ENCODE measurements at regions not wholly inside any gene's neighbourhood (a gene's known extent, or its start where the extent isn't known, plus 50 kb on each side); places are given as distances from the start of the nearest gene placed in this dataset.

DNA sequence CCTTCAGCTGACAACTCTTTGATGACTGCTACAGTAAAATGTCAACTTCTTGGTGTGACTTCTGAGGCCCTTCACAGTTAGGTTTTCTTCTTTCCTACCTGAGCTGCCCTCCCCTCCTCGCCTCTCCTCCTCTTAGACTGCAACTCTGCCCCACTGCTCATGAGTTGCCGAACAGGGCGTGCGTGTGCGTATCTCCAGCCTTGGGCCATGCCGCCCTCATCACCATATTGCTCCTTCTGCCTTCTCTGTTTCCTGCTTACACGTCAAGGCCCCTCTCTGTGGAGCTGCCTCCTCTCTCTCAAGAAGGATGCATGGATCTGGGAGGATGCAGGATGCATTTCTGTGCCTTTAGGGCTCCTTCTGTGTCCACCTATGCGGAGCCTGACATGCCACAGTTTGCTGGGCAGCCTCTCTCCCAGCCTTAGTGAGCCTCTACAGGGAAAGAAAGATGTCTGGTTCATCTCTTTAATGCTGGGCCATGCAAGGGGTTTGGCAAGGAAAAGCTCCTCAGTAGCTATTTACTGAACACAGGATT lies 205.9 kb downstream of the RPLP1 start:
- Histone ChIP-seq H3K27me3 (peaks cover 0 to 51% (median 32%) of the 10 kb centered on the region in 7 donors), H3K4me1 (peaks cover 0 to 7% (median 0%) of the 10 kb centered on the region in 9 donors), H3K9me3 (no peaks in the 10 kb centered on the region), H3K27ac (no peak overlapping the region), H3K4me3 (no peak overlapping the region), H3K36me3 (no peaks in the 10 kb centered on the region)
- TF ChIP-seq, protein P1, sequence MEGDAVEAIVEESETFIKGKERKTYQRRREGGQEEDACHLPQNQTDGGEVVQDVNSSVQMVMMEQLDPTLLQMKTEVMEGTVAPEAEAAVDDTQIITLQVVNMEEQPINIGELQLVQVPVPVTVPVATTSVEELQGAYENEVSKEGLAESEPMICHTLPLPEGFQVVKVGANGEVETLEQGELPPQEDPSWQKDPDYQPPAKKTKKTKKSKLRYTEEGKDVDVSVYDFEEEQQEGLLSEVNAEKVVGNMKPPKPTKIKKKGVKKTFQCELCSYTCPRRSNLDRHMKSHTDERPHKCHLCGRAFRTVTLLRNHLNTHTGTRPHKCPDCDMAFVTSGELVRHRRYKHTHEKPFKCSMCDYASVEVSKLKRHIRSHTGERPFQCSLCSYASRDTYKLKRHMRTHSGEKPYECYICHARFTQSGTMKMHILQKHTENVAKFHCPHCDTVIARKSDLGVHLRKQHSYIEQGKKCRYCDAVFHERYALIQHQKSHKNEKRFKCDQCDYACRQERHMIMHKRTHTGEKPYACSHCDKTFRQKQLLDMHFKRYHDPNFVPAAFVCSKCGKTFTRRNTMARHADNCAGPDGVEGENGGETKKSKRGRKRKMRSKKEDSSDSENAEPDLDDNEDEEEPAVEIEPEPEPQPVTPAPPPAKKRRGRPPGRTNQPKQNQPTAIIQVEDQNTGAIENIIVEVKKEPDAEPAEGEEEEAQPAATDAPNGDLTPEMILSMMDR (IDR thresholded peaks at IDR 0.05), result no peak
- intact Hi-C loops (cut with DNase I), result loop anchor here in 2 of 10 donors (1.0 to 10.0 kb wide), 2 partner anchors 31 to 184 kb away; no protein-coding TSS in a partner anchor
- no peak for DNase-seq
- no peak for ATAC-seq
- 90% methylated on average over 8 of the region's 8 CpGs for WGBS, 2 donors

DNA sequence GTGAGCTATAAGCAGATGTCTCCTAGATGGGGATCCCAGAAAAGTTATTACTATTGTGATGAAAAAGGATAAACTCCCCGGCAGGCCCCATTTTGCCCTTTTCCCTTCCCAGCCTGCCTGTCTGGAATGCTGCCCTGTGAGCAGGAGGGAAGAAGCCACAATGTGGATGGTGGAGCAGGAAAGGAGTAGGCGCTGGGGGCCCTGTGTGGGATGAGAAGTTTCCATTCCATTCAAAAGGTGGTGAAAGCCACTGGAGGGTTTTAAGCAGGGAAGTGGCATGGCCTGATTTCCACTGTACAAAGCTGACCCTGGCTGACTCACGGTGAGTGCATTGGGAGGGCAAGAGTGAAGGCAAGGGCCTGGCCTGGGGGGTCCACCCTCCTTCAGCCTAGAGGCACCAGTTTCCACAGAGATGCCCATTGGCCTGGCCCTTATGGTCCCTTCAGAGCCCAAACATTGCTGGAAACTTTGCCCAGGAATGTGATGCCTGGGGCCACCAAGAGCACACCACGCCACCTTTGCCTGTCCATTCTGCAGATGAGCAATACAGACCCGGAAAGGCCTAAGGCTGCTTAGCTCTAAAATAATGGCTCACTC lies 206.9 kb downstream of the RPLP1 start:
- DNase-seq (no peak), ATAC-seq (no peak)
- Histone ChIP-seq H3K9me3 (no peaks in the 10 kb centered on the region), H3K4me1 (peaks cover 0 to 7% (median 0%) of the 10 kb centered on the region in 9 donors), H3K36me3 (no peaks in the 10 kb centered on the region), H3K27ac (no peak overlapping the region), H3K4me3 (no peak overlapping the region), H3K27me3 (peaks cover 0 to 53% (median 40%) of the 10 kb centered on the region in 7 donors)
- intact Hi-C loops (cut with DNase I), result loop anchor here in 1 of 10 donors (10.0 kb wide), 1 partner anchor 185 kb away; no protein-coding TSS in a partner anchor
- TF ChIP-seq, protein P1 (IDR thresholded peaks at IDR 0.05), result no peak
- WGBS, 2 donors, result 91 to 94% methylated on average over 5 of the region's 5 CpGs

DNA sequence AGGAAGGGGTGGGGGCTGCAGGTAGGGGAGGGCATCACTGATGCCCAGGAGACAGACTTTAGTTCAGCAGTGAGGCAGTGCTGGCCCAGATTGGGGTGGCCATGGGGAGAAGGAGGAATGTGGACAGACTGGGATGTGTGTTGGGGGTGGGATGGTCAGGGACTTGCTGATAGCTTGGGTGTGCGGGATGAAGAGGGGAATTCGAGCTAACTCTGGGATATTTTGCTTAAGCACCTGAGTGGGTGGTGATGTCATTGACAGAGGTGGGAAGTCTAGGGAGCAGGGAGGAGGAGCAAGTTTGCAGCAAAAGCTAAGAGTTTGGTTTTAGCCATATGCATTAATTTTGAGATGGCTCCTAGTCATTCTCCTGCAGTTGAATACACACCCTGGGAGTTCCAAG lies 207.5 kb downstream of the RPLP1 start:
- WGBS, 2 donors, result 83 to 99% methylated on average over 2 of the region's 2 CpGs
- DNase-seq (no peak), ATAC-seq (no peak)
- H3K4me1 ChIP-seq, result peaks cover 0 to 7% (median 0%) of the 10 kb centered on the region in 9 donors
- peaks cover 0 to 57% (median 42%) of the 10 kb centered on the region in 7 donors for H3K27me3 ChIP-seq
- no peaks in the 10 kb centered on the region for H3K9me3 ChIP-seq
- H3K27ac ChIP-seq, result no peak overlapping the region
- H3K36me3 ChIP-seq, result no peaks in the 10 kb centered on the region
- TF ChIP-seq, protein P1 (IDR thresholded peaks at IDR 0.05), result no peak
- intact Hi-C loops (cut with DNase I), result no loop called here
- H3K4me3 ChIP-seq, result no peak overlapping the region

DNA sequence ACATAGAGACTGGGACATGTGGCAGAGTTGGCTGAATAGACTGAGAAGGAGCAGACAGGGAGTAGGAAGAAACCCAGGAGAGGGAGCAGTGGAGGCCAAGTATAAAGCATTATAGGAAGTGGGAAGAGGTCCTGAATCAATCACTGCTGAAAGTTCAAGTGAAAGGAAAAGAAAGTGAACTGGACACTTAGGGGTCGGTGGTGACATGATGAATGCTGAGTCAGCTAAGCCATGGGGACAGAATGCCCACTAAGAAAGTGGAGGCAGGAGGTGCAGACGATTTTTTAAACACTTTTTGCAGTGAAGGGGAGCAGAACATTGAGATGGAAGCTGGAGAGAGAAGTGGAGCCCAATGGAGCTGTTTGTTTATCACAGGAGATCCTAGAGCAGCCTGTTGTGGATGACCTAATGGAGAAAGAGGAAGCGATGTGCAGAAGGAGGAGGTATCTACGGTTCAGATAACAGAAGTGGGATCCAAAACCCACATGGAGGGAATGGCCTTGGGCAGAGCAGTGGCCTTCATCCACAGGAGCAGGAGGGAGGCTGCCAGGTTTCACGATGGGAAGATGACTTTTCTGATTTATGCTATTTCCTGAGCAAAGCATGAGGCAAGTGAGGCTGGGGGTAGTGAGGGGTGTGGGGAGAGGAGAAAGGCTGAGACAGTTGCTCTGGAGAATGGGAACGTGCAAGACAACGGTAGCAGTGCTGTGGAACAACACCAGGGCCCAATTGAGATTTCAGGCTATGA lies 208.2 kb downstream of the RPLP1 start:
- Histone ChIP-seq H3K27ac (no peak overlapping the region), H3K4me3 (no peak overlapping the region), H3K27me3 (peaks cover 0 to 61% (median 42%) of the 10 kb centered on the region in 7 donors), H3K36me3 (no peaks in the 10 kb centered on the region), H3K4me1 (peaks cover 0 to 14% (median 6%) of the 10 kb centered on the region in 9 donors), H3K9me3 (no peaks in the 10 kb centered on the region)
- no peak for ATAC-seq
- TF ChIP-seq, protein P1 (IDR thresholded peaks at IDR 0.05), result no peak
- 57 to 72% methylated on average over 7 of the region's 7 CpGs for WGBS, 2 donors
- intact Hi-C loops (cut with DNase I), result no loop called here
- no peak for DNase-seq

Data from heart right ventricle (tissue), 16 donors.